Colonic mucosa (tissue), 4 donors: ENCODE measurements at regions not wholly inside any gene's neighbourhood (a gene's known extent, or its start where the extent isn't known, plus 50 kb on each side); places are given as distances from the start of the nearest gene placed in this dataset.

Source experiments
- DNase-seq: peaks from one replicate; pipeline ENCODE4 v3.0.0-alpha.2; 2020
- H3K27ac ChIP-seq: fragments of 200-600 bp; one replicate; pipeline ENCODE4 v1.8.0; 2021
- H3K27me3 ChIP-seq: fragments of 200-600 bp; one replicate; pipeline ENCODE4 v1.8.0; 2021
- H3K36me3 ChIP-seq: fragments of 200-600 bp; one replicate; pipeline ENCODE4 v1.8.0; 2021
- H3K4me1 ChIP-seq: fragments of 200-600 bp; one replicate; pipeline ENCODE4 v1.8.0; 2021; ENCODE audit warnings: mild to moderate bottlenecking
- H3K4me3 ChIP-seq: fragments of 200-600 bp; one replicate; pipeline ENCODE4 v1.8.0; 2021
- H3K9ac ChIP-seq, 2 donors: one replicate each; pipeline ENCODE4 v1.7.0; 2013; ENCODE audit warnings: control low read depth in 2 of 2, low read depth in 2 of 2, low read length in 2 of 2
- H3K9me3 ChIP-seq: fragments of 200-600 bp; one replicate; pipeline ENCODE4 v1.8.0; 2021
- intact Hi-C: fragments of 100-400 bp; cut with DNase I; formaldehyde crosslinking; loops from one replicate; pipeline ENCODE4 v1.14.1; 2022
- TF ChIP-seq, protein P1 (sequence below): fragments of 200-600 bp; IDR thresholded peaks from one replicate; pipeline ENCODE4 v1.8.0; 2022; ENCODE audit warnings: antibody characterized with exemption, mild to moderate bottlenecking
- donor health status: healthy.
- donor health status: DM: no; HTN: no; CAD: no.
- donor health status: DM: no; HTN: no; CAD: no.

DNA sequence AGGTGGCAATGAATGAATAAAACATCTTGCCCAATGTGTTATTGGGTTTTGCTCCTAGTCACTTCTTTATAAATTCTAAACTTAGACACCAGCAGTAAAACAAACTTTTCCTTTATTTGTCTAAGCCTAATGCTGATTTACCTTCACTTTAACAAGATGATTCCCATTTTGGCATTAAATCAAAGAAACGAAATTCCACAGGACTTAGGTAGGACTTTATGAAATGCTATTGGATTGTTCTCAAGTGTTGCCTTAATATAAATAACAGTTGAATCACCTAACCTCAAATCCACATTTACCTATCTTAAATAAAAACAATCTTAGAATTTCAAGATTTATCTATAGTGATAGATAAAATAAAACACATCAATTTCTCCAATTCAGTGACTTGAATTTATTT, 831.8 kb downstream of the EPHA7 start:
- TF ChIP-seq, protein P1, sequence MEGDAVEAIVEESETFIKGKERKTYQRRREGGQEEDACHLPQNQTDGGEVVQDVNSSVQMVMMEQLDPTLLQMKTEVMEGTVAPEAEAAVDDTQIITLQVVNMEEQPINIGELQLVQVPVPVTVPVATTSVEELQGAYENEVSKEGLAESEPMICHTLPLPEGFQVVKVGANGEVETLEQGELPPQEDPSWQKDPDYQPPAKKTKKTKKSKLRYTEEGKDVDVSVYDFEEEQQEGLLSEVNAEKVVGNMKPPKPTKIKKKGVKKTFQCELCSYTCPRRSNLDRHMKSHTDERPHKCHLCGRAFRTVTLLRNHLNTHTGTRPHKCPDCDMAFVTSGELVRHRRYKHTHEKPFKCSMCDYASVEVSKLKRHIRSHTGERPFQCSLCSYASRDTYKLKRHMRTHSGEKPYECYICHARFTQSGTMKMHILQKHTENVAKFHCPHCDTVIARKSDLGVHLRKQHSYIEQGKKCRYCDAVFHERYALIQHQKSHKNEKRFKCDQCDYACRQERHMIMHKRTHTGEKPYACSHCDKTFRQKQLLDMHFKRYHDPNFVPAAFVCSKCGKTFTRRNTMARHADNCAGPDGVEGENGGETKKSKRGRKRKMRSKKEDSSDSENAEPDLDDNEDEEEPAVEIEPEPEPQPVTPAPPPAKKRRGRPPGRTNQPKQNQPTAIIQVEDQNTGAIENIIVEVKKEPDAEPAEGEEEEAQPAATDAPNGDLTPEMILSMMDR, result no peak
- Histone ChIP-seq H3K9me3 (no peaks in the 10 kb centered on the region), H3K4me1 (no peaks in the 10 kb centered on the region), H3K27me3 (no peaks in the 10 kb centered on the region), H3K27ac (no peak overlapping the region), H3K4me3 (no peak overlapping the region), H3K36me3 (no peaks in the 10 kb centered on the region), H3K9ac (no peak overlapping the region)
- intact Hi-C loops, result no loop called here
- no peak for DNase-seq

DNA sequence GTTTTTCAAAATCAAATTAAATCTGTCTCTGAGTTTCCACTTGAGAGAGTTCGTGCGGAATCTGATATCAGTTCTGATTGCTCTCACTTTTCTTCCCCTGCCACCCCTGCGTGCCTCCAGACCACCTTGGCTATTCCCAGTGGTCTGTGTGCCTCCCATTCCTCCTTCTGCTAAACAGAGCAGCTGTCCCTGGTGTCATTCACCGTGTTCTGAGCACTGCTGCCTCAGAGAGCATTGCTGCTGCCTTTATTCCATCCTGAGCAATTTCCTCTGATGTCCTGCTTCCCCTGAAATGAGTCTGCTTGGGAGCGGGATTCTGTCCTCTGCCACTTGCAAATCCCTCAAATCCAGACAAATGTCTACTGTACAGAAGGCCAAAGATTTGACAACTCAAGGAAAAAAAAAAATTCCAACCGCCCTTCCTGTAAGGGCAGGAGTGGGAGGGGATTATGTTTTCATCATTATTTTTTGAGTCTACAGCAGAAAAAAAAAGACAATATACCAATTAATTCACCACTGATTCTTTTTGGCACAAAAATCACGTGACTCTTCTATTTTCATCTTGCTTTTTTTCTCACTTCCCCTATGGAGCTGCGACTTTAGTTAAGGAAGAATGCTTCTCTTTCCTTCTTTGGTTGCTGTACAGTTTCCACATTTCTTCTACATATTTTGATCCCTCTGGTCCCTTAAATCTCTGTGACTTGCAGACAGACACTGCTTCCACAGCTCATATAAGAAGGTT, 833.0 kb downstream of the EPHA7 start:
- Histone ChIP-seq H3K4me3 (no peak overlapping the region), H3K27me3 (no peaks in the 10 kb centered on the region), H3K27ac (no peak overlapping the region), H3K4me1 (no peaks in the 10 kb centered on the region), H3K36me3 (no peaks in the 10 kb centered on the region), H3K9me3 (no peaks in the 10 kb centered on the region), H3K9ac (no peak overlapping the region)
- intact Hi-C loops, result no loop called here
- DNase-seq, result no peak
- TF ChIP-seq, protein P1, result no peak

DNA sequence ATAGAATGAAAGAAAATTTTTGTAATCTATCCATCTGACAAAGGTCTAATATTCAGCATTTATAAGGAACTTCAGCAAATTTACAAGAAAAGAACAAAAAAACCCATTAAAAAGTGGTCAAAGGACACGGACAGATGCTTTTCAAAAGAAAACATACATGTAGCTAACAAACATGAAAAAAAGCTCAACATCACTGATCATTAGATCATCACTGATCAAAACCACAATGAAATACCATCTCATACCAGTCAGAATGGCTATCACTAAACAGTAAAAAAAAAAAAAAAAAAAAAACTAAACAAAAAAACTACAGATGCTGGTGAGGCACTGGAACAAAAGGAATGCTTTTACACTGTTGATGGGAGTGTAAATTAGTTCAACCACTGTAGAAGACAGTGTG, 837.1 kb downstream of the EPHA7 start:
- no peak overlapping the region for H3K27ac ChIP-seq
- no peaks in the 10 kb centered on the region for H3K27me3 ChIP-seq
- no peaks in the 10 kb centered on the region for H3K36me3 ChIP-seq
- no peak for DNase-seq
- no peak overlapping the region for H3K4me3 ChIP-seq
- TF ChIP-seq, protein P1, result no peak
- no peaks in the 10 kb centered on the region for H3K4me1 ChIP-seq
- no peak overlapping the region for H3K9ac ChIP-seq
- intact Hi-C loops, result no loop called here
- no peaks in the 10 kb centered on the region for H3K9me3 ChIP-seq

DNA sequence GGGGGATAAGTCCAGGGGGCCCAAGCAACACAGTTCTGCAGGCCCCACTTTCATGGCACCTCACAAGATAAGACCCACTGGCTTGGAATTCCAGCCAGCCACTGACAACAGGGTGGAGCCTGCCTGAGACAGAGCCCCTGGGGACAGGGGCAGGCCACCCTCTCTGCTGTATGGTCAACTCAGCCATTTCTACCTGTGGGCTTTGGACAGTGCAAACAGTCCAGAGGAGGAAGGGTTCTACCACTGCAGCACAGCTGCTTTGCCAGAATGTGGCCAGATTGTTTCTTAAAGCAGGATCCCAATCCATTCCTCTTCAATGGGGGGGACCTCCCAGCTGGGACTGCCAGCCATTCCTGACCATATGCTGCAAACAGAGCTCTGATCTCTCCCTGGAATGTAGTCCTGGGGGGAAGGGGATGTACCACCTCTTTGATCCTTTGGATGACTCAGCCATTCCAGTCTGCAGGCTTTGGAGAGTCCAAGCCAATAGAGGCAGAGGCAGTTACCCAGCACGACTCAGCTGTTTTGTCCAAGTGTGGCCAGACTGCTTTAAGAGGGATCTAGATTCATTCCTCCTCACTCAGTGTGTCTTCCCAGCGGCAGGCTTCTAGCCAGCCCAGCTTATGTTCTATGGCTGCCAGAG, 842.2 kb downstream of the EPHA7 start:
- H3K9ac ChIP-seq, result no peak overlapping the region
- DNase-seq, result no peak
- intact Hi-C loops, result no loop called here
- H3K4me3 ChIP-seq, result no peak overlapping the region
- TF ChIP-seq, protein P1, result no peak
- H3K9me3 ChIP-seq, result no peaks in the 10 kb centered on the region
- no peaks in the 10 kb centered on the region for H3K36me3 ChIP-seq
- H3K4me1 ChIP-seq, result no peaks in the 10 kb centered on the region
- no peaks in the 10 kb centered on the region for H3K27me3 ChIP-seq
- H3K27ac ChIP-seq, result no peak overlapping the region

DNA sequence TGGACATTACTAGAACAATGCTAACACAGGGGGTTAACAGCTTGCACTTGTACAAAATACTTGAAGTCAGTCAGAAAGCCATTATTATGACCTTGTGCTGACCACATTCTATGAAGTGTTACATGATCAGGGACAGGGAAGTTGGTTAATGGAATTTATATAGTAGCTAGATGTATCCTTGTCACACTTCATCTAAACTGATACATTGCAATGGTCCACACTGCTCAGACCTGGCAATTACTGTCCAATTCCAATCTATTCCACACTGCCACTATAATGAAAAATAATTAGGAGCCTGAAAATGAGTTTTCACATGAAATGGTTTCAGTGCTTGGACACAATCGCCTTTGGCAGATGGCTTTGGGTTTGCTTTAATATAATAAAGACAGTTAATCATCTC, 850.8 kb downstream of the EPHA7 start:
- intact Hi-C loops, result no loop called here
- H3K4me1 ChIP-seq, result no peaks in the 10 kb centered on the region
- no peak for DNase-seq
- no peak overlapping the region for H3K4me3 ChIP-seq
- H3K27ac ChIP-seq, result no peak overlapping the region
- H3K9me3 ChIP-seq, result no peaks in the 10 kb centered on the region
- H3K27me3 ChIP-seq, result no peaks in the 10 kb centered on the region
- TF ChIP-seq, protein P1, result no peak
- H3K9ac ChIP-seq, result no peak overlapping the region
- H3K36me3 ChIP-seq, result no peaks in the 10 kb centered on the region
